ENCODE measurements at regions not wholly inside any gene's neighbourhood (a gene's known extent, or its start where the extent isn't known, plus 50 kb on each side); places are given as distances from the start of the nearest gene placed in this dataset.

- Histone ChIP-seq H3K4me1 (ENCODE audit: control insufficient read depth in 1 of 2, insufficient read depth in 2 of 2, low read length in 2 of 2) (no peaks in the 10 kb centered on the region), H3K9ac (ENCODE audit: insufficient read depth, low read length, poor library complexity, severe bottlenecking) (no peak overlapping the region), H4K20me1 (ENCODE audit: insufficient read depth, low read length) (no peaks in the 10 kb centered on the region), H2AFZ (ENCODE audit: insufficient read depth, low read depth, low read length, poor library complexity, severe bottlenecking) (no peak overlapping the region), H3K4me2 (replicated peaks; ENCODE audit: extremely low read depth, low read length, poor library complexity, severe bottlenecking) (no peak overlapping the region), H3K9me3 (replicated peaks in 1 of 2; ENCODE audit: control insufficient read depth in 1 of 2, insufficient read depth in 1 of 2, low read length in 2 of 2) (peaks cover 0 to 4% of the 10 kb centered on the region in 2 donors), H3K36me3 (replicated peaks in 1 of 2; ENCODE audit: control insufficient read depth in 1 of 2, insufficient read depth in 2 of 2, low read length in 2 of 2) (no peaks in the 10 kb centered on the region), H3K27me3 (ENCODE audit: control insufficient read depth in 2 of 2, insufficient read depth in 2 of 2, low read length in 2 of 2) (no peaks in the 10 kb centered on the region), H3K4me3 (replicated peaks in 1 of 3; ENCODE audit: low read depth in 2 of 3, low read length in 3 of 3) (no peak overlapping the region), H3K79me2 (ENCODE audit: insufficient read depth, low read length) (no peaks in the 10 kb centered on the region), H3K27ac (ENCODE audit: low read depth in 1 of 2, low read length in 2 of 2) (no peak overlapping the region)
- H3K27ac Mint-ChIP-seq: no peak overlapping the region
- intact Hi-C loops (cut with micrococcal nuclease): no loop called here
- H3K36me3 Mint-ChIP-seq: no peaks in the 10 kb centered on the region
- 92% methylated on average over 5 of the region's 5 CpGs for WGBS (ENCODE audit: insufficient coverage)
- no peak for TF ChIP-seq CTCF (IDR thresholded peaks at IDR 0.05)
- peaks cover 2 to 4% (median 2%) of the 10 kb centered on the region in 3 donors for H3K27me3 Mint-ChIP-seq (ENCODE audit: low read depth in 3 of 3)
- peaks cover 0 to 7% (median 4%) of the 10 kb centered on the region in 7 donors for H3K9me3 Mint-ChIP-seq
- DNase-seq: no peak
- H3K4me1 Mint-ChIP-seq: no peaks in the 10 kb centered on the region
- H3K4me3 Mint-ChIP-seq: no peak overlapping the region
Observed at GRCh38 chr10:44193567-44194220, 191.2 kb downstream of the CXCL12 start.

GRCh38 chr10:44193166-44193565, 191.7 kb downstream of the CXCL12 start:
- H3K36me3 Mint-ChIP-seq: no peaks in the 10 kb centered on the region
- H3K4me3 ChIP-seq (replicated peaks in 1 of 3; ENCODE audit: low read depth in 2 of 3, low read length in 3 of 3): no peak overlapping the region
- no peaks in the 10 kb centered on the region for H3K4me1 ChIP-seq (ENCODE audit: control insufficient read depth in 1 of 2, insufficient read depth in 2 of 2, low read length in 2 of 2)
- DNase-seq: no peak
- no peak overlapping the region for H2AFZ ChIP-seq (ENCODE audit: insufficient read depth, low read depth, low read length, poor library complexity, severe bottlenecking)
- no peaks in the 10 kb centered on the region for H4K20me1 ChIP-seq (ENCODE audit: insufficient read depth, low read length)
- no peak for TF ChIP-seq CTCF (IDR thresholded peaks at IDR 0.05)
- H3K79me2 ChIP-seq (ENCODE audit: insufficient read depth, low read length): no peaks in the 10 kb centered on the region
- no peak overlapping the region for H3K4me3 Mint-ChIP-seq
- no CpG with 5 or more reads among the region's 3 CpGs for WGBS (ENCODE audit: insufficient coverage)
- H3K4me2 ChIP-seq (replicated peaks; ENCODE audit: extremely low read depth, low read length, poor library complexity, severe bottlenecking): no peak overlapping the region
- H3K4me1 Mint-ChIP-seq: no peaks in the 10 kb centered on the region
- H3K27ac ChIP-seq (ENCODE audit: low read depth in 1 of 2, low read length in 2 of 2): no peak overlapping the region
- H3K27me3 Mint-ChIP-seq (ENCODE audit: low read depth in 3 of 3): peaks cover 2 to 4% (median 2%) of the 10 kb centered on the region in 3 donors
- intact Hi-C loops (cut with micrococcal nuclease): no loop called here
- H3K36me3 ChIP-seq (replicated peaks in 1 of 2; ENCODE audit: control insufficient read depth in 1 of 2, insufficient read depth in 2 of 2, low read length in 2 of 2): no peaks in the 10 kb centered on the region
- peaks cover 0 to 7% (median 4%) of the 10 kb centered on the region in 7 donors for H3K9me3 Mint-ChIP-seq
- peaks cover 0 to 4% of the 10 kb centered on the region in 2 donors for H3K9me3 ChIP-seq (replicated peaks in 1 of 2; ENCODE audit: control insufficient read depth in 1 of 2, insufficient read depth in 1 of 2, low read length in 2 of 2)
- no peaks in the 10 kb centered on the region for H3K27me3 ChIP-seq (ENCODE audit: control insufficient read depth in 2 of 2, insufficient read depth in 2 of 2, low read length in 2 of 2)
- no peak overlapping the region for H3K27ac Mint-ChIP-seq
- no peak overlapping the region for H3K9ac ChIP-seq (ENCODE audit: insufficient read depth, low read length, poor library complexity, severe bottlenecking)
